ENCODE measurements at regions not wholly inside any gene's neighbourhood (a gene's known extent, or its start where the extent isn't known, plus 50 kb on each side); places are given as distances from the start of the nearest gene placed in this dataset.
"Not testable (repeated sequence)": the region's sequence is repeated elsewhere in the genome, so short reads cannot be mapped to it uniquely, and the experiment has no call there.

GRCh38 chr14:106585692-106586091 is 1059.3 kb downstream of the TMEM121 start:
- no peak overlapping the region for H3K4me3 ChIP-seq (ENCODE audit: insufficient read depth, low read depth, low read length)
- H3K27me3 ChIP-seq (ENCODE audit: control insufficient read depth, insufficient read depth, low read length): no peaks in the 10 kb centered on the region
- H3K36me3 ChIP-seq (replicated peaks; ENCODE audit: control insufficient read depth, insufficient read depth, low read length): no peaks in the 10 kb centered on the region
- DNase-seq: no peak

- no peaks in the 10 kb centered on the region for H3K27me3 ChIP-seq (ENCODE audit: control insufficient read depth, insufficient read depth, low read length)
- DNase-seq: no peak
- no peak overlapping the region for H3K4me3 ChIP-seq (ENCODE audit: insufficient read depth, low read depth, low read length)
- no peaks in the 10 kb centered on the region for H3K36me3 ChIP-seq (replicated peaks; ENCODE audit: control insufficient read depth, insufficient read depth, low read length)
Observed at GRCh38 chr14:106586098-106586704, 1059.8 kb downstream of the TMEM121 start.

- not testable (repeated sequence) for H3K36me3 ChIP-seq (replicated peaks; ENCODE audit: control insufficient read depth, insufficient read depth, low read length); DNase-seq; H3K27me3 ChIP-seq (ENCODE audit: control insufficient read depth, insufficient read depth, low read length); H3K4me3 ChIP-seq (ENCODE audit: insufficient read depth, low read depth, low read length)
Observed at GRCh38 chr14:106591539-106591938, 1065.2 kb downstream of the TMEM121 start.

DNA sequence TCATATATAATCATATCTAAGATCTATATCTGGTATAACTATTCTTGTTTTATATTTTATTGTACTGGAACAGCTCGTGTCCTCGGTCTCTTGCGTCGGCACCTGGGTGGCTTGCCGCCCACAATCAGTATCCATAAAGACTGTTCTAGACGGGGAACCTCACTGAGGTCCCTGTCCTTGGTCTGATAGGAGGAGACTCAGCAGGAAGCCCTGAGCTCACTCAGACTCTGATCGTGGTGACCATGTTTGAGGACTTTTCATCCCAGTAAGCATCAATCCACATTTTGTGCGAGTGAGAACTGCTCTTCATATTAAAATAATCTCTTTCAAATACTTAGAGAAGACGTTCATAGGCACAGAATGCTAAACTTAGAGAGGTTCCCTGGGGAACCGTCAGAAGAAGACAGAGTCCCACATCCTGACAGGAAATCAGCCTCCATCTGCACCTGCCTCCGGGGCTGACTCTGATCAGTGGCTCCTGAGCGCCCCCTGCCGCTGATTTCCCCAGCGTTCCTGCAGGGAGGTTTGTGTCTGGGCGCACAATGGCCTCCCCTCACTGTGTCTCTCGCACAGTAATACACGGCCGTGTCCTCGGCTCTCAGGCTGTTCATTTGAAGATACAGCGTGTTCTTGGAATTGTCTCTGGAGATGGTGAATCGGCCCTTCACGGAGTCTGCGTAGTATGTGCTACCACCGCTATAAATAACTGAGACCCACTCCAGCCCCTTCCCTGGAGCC is 1065.9 kb downstream of the TMEM121 start:
- not testable (repeated sequence) for H3K4me3 ChIP-seq (ENCODE audit: insufficient read depth, low read depth, low read length); H3K36me3 ChIP-seq (replicated peaks; ENCODE audit: control insufficient read depth, insufficient read depth, low read length); H3K27me3 ChIP-seq (ENCODE audit: control insufficient read depth, insufficient read depth, low read length); DNase-seq

GRCh38 chr14:106599209-106599608 is 1072.8 kb downstream of the TMEM121 start:
- Histone ChIP-seq H3K36me3 (replicated peaks; ENCODE audit: control insufficient read depth, insufficient read depth, low read length) (no peaks in the 10 kb centered on the region), H3K4me3 (ENCODE audit: insufficient read depth, low read depth, low read length) (no peak overlapping the region), H3K27me3 (ENCODE audit: control insufficient read depth, insufficient read depth, low read length) (no peaks in the 10 kb centered on the region)
- no peak for DNase-seq

DNA sequence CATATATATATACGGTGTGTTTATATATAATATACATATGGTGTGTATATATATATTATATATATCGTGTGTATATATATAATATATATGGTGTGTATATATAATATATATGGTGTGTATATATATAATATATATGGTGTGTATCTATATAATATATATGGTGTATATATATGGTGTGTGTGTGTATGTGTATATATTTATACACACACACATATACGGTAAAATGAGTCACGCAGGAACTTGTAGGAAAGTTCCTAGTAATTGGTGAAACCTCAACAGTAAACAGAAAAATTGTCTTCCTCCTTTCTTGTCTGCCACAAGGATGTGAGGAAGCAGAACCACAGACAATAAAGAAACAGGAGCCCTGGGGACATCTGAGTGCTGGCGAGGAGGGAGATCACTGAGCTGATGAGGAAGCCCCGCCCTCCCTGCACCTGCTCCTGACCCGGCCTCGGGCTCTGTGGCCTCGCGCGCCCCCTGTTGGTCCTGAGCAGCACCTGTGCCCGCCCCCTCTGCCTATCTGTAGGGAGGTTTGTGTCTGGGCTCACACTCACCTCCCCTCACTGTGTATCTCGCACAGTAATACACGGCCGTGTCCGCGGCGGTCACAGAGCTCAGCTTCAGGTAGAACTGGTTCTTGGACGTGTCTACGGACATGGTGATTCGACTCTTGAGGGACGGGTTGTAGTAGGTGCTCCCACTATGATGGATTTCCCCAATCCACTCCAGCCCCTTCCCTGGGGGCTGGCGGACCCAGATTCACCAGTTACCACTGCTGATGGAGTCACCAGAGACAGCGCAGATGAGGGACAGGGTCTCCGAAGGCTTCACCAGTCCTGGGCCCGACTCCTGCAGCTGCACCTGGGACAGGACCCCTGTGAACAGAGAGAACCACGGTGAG is 1079.4 kb downstream of the TMEM121 start:
- H3K36me3 ChIP-seq (replicated peaks; ENCODE audit: control insufficient read depth, insufficient read depth, low read length): no peaks in the 10 kb centered on the region
- no peaks in the 10 kb centered on the region for H3K27me3 ChIP-seq (ENCODE audit: control insufficient read depth, insufficient read depth, low read length)
- no peak overlapping the region for H3K4me3 ChIP-seq (ENCODE audit: insufficient read depth, low read depth, low read length)
- no peak for DNase-seq

DNA sequence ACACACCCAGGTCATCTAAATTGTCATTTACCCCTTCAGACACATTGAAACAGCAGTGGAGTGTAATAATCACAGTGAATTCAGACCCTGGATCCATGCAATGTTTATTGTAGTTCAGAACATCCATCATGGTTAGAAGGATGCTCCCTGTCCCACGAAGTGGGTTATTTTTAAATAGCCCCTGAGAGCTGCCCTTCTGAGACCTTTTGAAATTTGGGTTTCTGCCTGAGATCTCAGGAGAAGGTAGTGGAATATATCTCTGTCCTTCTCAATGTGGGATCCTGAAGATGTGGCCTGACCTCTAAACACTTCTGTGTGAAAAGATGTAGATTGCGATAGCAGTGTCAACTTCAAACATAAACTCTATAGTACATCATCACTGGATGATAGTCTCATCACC is 1080.6 kb downstream of the TMEM121 start:
- H3K4me3 ChIP-seq (ENCODE audit: insufficient read depth, low read depth, low read length): no peak overlapping the region
- no peaks in the 10 kb centered on the region for H3K36me3 ChIP-seq (replicated peaks; ENCODE audit: control insufficient read depth, insufficient read depth, low read length)
- no peaks in the 10 kb centered on the region for H3K27me3 ChIP-seq (ENCODE audit: control insufficient read depth, insufficient read depth, low read length)
- DNase-seq: no peak

DNA sequence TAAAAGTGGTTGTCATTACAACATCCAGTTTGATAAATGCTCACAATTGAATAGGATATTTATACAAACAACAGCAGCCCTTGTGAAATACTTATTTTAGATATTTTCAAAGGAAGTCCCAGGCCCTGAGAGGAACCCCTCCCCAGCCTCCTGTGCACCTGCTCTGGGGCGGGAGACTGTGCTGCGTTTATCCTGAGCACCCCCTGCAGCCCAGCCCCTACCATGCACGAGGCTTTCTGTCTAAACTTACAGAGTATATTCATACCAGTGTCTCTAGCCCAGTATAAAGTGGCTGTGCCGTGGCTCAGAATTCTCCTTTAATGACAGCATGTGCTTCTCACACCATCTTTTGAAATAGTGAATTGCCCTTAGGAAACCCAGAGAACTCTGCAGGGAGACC is 1084.3 kb downstream of the TMEM121 start:
- no peaks in the 10 kb centered on the region for H3K36me3 ChIP-seq (replicated peaks; ENCODE audit: control insufficient read depth, insufficient read depth, low read length)
- no peak for DNase-seq
- no peaks in the 10 kb centered on the region for H3K27me3 ChIP-seq (ENCODE audit: control insufficient read depth, insufficient read depth, low read length)
- no peak overlapping the region for H3K4me3 ChIP-seq (ENCODE audit: insufficient read depth, low read depth, low read length)

DNA sequence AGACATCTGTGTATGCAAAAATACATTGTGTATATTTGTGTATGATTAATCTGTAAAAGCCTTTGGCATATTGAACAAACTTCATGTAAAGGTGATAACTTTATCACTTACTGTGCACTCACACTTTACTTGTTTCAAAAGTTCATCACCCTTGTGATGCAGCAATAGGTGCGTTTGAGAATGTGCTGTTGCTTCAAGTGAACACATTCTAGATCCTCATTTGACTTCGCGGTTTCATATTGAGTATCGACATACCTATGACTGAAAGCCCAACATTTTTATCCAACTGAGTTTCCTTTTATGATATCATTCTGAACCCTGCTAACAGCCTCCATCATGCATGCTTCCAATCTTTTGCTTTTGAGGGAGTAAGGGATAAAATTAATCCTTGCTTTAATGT is 1086.9 kb downstream of the TMEM121 start:
- no peaks in the 10 kb centered on the region for H3K27me3 ChIP-seq (ENCODE audit: control insufficient read depth, insufficient read depth, low read length)
- no peaks in the 10 kb centered on the region for H3K36me3 ChIP-seq (replicated peaks; ENCODE audit: control insufficient read depth, insufficient read depth, low read length)
- H3K4me3 ChIP-seq (ENCODE audit: insufficient read depth, low read depth, low read length): no peak overlapping the region
- DNase-seq: no peak

DNA sequence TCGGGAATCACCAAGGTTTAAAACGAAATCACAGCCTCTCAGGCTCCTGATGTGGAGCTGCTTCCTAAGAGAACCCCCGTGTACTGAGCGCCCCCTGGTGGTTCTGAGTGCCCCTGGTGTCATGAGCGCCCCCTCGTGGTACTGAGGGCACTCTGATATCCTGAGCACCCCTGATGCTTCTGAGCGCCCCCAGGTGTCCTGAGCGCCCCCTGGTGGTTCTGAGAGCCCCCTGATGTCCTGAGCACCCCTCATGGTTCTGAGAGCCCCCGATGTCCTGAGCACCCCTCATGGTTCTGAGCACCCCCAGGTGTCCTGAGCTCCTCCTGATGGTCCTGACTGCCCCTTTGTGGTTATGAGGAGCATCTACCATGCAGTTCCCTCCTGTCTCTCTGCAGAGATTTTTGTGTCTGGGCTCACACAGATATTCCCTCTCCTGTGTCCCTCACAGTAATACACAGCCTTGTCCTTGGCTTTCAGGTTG is 1092.1 kb downstream of the TMEM121 start:
- DNase-seq; H3K36me3 ChIP-seq (replicated peaks; ENCODE audit: control insufficient read depth, insufficient read depth, low read length); H3K4me3 ChIP-seq (ENCODE audit: insufficient read depth, low read depth, low read length); H3K27me3 ChIP-seq (ENCODE audit: control insufficient read depth, insufficient read depth, low read length): not testable (repeated sequence)

- Histone ChIP-seq H3K4me3 (ENCODE audit: insufficient read depth, low read depth, low read length) (no peak overlapping the region), H3K36me3 (replicated peaks; ENCODE audit: control insufficient read depth, insufficient read depth, low read length) (no peaks in the 10 kb centered on the region), H3K27me3 (ENCODE audit: control insufficient read depth, insufficient read depth, low read length) (no peaks in the 10 kb centered on the region)
- DNase-seq: no peak
Observed at GRCh38 chr14:106619606-106620005, 1093.2 kb downstream of the TMEM121 start.

DNA sequence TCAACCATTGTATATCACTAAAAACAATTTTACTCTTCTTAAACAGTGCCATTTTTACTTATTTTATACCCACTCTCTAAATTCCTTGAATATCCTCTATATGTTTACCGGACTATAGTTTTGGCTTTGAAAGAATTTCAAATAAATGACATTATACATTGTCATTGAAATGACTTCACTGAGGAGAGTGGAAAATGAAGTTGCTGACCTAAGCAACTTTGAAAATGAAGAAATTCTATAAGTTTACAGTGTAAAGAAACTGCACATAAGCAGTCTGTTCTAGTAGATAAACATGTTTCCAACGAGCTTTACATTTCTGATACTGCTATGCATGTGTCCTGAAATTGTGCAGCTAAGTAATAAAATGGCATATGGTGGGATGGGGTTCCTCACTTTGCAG is 1094.0 kb downstream of the TMEM121 start:
- no peaks in the 10 kb centered on the region for H3K36me3 ChIP-seq (replicated peaks; ENCODE audit: control insufficient read depth, insufficient read depth, low read length)
- DNase-seq: no peak
- H3K27me3 ChIP-seq (ENCODE audit: control insufficient read depth, insufficient read depth, low read length): no peaks in the 10 kb centered on the region
- no peak overlapping the region for H3K4me3 ChIP-seq (ENCODE audit: insufficient read depth, low read depth, low read length)

- Histone ChIP-seq H3K36me3 (replicated peaks; ENCODE audit: control insufficient read depth, insufficient read depth, low read length) (no peaks in the 10 kb centered on the region), H3K27me3 (ENCODE audit: control insufficient read depth, insufficient read depth, low read length) (no peaks in the 10 kb centered on the region), H3K4me3 (ENCODE audit: insufficient read depth, low read depth, low read length) (no peak overlapping the region)
- DNase-seq: no peak
Observed at GRCh38 chr14:106622200-106622745, 1095.9 kb downstream of the TMEM121 start.

GRCh38 chr14:106625186-106625585 is 1098.8 kb downstream of the TMEM121 start:
- H3K4me3 ChIP-seq (ENCODE audit: insufficient read depth, low read depth, low read length): no peak overlapping the region
- DNase-seq: no peak

More at GRCh38 chr14:106625186-106625585, 1098.8 kb downstream of the TMEM121 start:
- Histone ChIP-seq H3K27me3 (ENCODE audit: control insufficient read depth, insufficient read depth, low read length) (no peaks in the 10 kb centered on the region), H3K36me3 (replicated peaks; ENCODE audit: control insufficient read depth, insufficient read depth, low read length) (no peaks in the 10 kb centered on the region)
